ENCODE measurements at regions not wholly inside any gene's neighbourhood (a gene's known extent, or its start where the extent isn't known, plus 50 kb on each side); places are given as distances from the start of the nearest gene placed in this dataset.

DNA sequence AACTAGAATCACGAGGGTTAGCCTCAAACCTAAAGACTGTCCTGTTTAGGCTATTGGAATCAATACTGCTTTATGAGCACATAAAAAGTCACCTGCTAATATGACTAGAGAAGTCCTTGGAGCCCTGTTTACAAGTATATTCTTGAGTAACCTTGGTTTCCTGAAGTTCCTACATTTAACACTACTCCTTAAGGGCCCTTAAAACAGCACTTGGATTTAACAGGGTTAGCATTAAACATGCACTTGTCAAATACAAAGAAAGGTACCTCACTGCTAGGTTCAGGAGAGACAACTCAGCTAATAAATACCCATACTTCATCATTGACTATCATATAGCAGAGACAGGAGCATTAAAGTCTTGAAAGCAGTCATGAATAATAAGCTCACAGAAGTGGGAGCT, 96.7 kb downstream of the SLC5A7 start:
- TF ChIP-seq, protein P1, sequence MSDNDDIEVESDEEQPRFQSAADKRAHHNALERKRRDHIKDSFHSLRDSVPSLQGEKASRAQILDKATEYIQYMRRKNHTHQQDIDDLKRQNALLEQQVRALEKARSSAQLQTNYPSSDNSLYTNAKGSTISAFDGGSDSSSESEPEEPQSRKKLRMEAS (IDR thresholded peaks at IDR 0.05) = no peak
- no peak for TF ChIP-seq TAF1 (IDR thresholded peaks at IDR 0.05; ENCODE audit: low read depth)
- TF ChIP-seq, protein P2, sequence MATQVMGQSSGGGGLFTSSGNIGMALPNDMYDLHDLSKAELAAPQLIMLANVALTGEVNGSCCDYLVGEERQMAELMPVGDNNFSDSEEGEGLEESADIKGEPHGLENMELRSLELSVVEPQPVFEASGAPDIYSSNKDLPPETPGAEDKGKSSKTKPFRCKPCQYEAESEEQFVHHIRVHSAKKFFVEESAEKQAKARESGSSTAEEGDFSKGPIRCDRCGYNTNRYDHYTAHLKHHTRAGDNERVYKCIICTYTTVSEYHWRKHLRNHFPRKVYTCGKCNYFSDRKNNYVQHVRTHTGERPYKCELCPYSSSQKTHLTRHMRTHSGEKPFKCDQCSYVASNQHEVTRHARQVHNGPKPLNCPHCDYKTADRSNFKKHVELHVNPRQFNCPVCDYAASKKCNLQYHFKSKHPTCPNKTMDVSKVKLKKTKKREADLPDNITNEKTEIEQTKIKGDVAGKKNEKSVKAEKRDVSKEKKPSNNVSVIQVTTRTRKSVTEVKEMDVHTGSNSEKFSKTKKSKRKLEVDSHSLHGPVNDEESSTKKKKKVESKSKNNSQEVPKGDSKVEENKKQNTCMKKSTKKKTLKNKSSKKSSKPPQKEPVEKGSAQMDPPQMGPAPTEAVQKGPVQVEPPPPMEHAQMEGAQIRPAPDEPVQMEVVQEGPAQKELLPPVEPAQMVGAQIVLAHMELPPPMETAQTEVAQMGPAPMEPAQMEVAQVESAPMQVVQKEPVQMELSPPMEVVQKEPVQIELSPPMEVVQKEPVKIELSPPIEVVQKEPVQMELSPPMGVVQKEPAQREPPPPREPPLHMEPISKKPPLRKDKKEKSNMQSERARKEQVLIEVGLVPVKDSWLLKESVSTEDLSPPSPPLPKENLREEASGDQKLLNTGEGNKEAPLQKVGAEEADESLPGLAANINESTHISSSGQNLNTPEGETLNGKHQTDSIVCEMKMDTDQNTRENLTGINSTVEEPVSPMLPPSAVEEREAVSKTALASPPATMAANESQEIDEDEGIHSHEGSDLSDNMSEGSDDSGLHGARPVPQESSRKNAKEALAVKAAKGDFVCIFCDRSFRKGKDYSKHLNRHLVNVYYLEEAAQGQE (IDR thresholded peaks at IDR 0.05; ENCODE audit: low read depth) = no peak
- TF ChIP-seq EGR1 (IDR thresholded peaks at IDR 0.05) = no peak
- no peak for TF ChIP-seq CREB1 (IDR thresholded peaks at IDR 0.05; ENCODE audit: low read depth)
- TF ChIP-seq YY1 (IDR thresholded peaks at IDR 0.05; ENCODE audit: low read depth) = no peak
- TF ChIP-seq CEBPB (IDR thresholded peaks at IDR 0.05) = no peak
- TF ChIP-seq RAD21 (IDR thresholded peaks at IDR 0.05; ENCODE audit: low read depth) = no peak
- TF ChIP-seq ZBTB7A (IDR thresholded peaks at IDR 0.05; ENCODE audit: low read depth) = no peak
- TF ChIP-seq TEAD4 (IDR thresholded peaks at IDR 0.05) = no peak
- TF ChIP-seq FOXM1 (IDR thresholded peaks at IDR 0.05; ENCODE audit: borderline replicate concordance, low read depth) = no peak
- no peak for TF ChIP-seq NFIC (IDR thresholded peaks at IDR 0.05)
- TF ChIP-seq, protein P3, sequence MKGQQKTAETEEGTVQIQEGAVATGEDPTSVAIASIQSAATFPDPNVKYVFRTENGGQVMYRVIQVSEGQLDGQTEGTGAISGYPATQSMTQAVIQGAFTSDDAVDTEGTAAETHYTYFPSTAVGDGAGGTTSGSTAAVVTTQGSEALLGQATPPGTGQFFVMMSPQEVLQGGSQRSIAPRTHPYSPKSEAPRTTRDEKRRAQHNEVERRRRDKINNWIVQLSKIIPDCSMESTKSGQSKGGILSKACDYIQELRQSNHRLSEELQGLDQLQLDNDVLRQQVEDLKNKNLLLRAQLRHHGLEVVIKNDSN (IDR thresholded peaks at IDR 0.05) = no peak
- no peak for TF ChIP-seq EP300 (IDR thresholded peaks at IDR 0.05; ENCODE audit: borderline replicate concordance)
- no peak for TF ChIP-seq TCF12 (IDR thresholded peaks at IDR 0.05; ENCODE audit: low read depth)

DNA sequence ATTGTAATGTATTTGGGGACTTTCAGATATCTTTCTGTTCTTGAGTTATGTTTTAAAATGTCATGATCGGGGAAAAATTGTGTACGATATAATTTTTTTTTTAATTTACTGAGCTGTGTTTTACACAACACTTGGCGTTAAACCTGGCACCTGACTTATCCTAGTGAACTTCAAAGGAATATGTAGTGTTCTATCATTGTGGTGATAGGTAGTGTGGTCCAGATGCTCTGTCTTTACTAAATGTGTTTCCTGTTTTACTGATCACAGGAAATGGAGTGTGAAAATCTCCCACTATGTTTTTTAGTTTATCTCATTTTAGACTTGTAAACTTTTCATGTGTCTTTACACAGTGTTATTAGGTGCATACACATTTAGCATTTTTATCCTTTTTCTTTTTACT, 98.0 kb downstream of the SLC5A7 start:
- no peak for TF ChIP-seq ZBTB7A (IDR thresholded peaks at IDR 0.05; ENCODE audit: low read depth)
- TF ChIP-seq NFIC (IDR thresholded peaks at IDR 0.05) = no peak
- TF ChIP-seq, protein P3 (IDR thresholded peaks at IDR 0.05) = no peak
- TF ChIP-seq RAD21 (IDR thresholded peaks at IDR 0.05; ENCODE audit: low read depth) = no peak
- TF ChIP-seq CREB1 (IDR thresholded peaks at IDR 0.05; ENCODE audit: low read depth) = no peak
- TF ChIP-seq YY1 (IDR thresholded peaks at IDR 0.05; ENCODE audit: low read depth) = no peak
- TF ChIP-seq, protein P2 (IDR thresholded peaks at IDR 0.05; ENCODE audit: low read depth) = no peak
- TF ChIP-seq, protein P1 (IDR thresholded peaks at IDR 0.05) = no peak
- TF ChIP-seq EP300 (IDR thresholded peaks at IDR 0.05; ENCODE audit: borderline replicate concordance) = no peak
- no peak for TF ChIP-seq FOXM1 (IDR thresholded peaks at IDR 0.05; ENCODE audit: borderline replicate concordance, low read depth)
- TF ChIP-seq CEBPB (IDR thresholded peaks at IDR 0.05) = no peak
- no peak for TF ChIP-seq TAF1 (IDR thresholded peaks at IDR 0.05; ENCODE audit: low read depth)
- no peak for TF ChIP-seq EGR1 (IDR thresholded peaks at IDR 0.05)
- no peak for TF ChIP-seq TEAD4 (IDR thresholded peaks at IDR 0.05)
- TF ChIP-seq TCF12 (IDR thresholded peaks at IDR 0.05; ENCODE audit: low read depth) = no peak

DNA sequence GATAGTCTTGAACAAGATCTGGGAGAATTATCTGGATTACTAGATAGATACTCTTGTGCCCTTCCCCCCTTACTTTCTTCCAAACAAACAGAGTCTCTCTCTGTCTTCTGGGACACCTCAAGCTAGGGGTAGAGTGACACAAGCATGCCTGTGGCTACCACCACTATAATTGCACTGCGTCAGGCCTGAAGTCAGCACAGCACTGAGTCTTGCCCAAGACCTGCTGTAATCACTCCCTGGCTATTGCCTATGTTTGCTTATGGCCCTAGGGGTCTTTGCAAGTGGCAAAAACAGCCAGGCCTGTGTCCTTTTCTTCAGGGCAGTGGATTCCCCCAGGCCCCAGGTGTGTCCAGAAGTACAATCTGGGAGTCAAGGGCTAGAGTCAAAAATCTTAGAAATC, 106.6 kb downstream of the SLC5A7 start:
- TF ChIP-seq RAD21 (IDR thresholded peaks at IDR 0.05; ENCODE audit: low read depth) = no peak

DNA sequence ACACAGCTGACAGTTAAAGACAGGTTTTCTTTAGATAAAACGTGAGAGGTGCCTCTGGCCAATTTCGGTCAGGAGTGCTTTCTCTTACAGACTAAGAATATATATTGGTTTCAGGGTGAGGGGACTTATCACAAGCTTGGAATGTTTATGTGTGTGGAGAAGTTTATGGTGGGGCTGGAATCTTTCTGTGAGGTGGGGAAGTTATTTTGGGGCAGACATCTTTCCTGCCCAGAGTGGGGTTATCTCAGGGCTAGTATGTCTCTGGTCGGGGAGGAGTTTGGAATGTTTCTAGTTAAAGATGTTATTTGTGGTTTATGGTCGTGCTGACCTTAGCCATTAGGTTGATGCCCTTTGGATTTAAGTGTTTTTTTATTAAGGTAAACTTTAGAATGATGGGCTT, 115.2 kb downstream of the SLC5A7 start:
- TF ChIP-seq YY1 (IDR thresholded peaks at IDR 0.05; ENCODE audit: low read depth) = no peak
- TF ChIP-seq EP300 (IDR thresholded peaks at IDR 0.05; ENCODE audit: borderline replicate concordance) = no peak
- no peak for TF ChIP-seq RAD21 (IDR thresholded peaks at IDR 0.05; ENCODE audit: low read depth)
- TF ChIP-seq, protein P2 (IDR thresholded peaks at IDR 0.05; ENCODE audit: low read depth) = no peak
- TF ChIP-seq, protein P1 (IDR thresholded peaks at IDR 0.05) = no peak
- TF ChIP-seq ZBTB7A (IDR thresholded peaks at IDR 0.05; ENCODE audit: low read depth) = no peak
- TF ChIP-seq EGR1 (IDR thresholded peaks at IDR 0.05) = no peak
- no peak for TF ChIP-seq TAF1 (IDR thresholded peaks at IDR 0.05; ENCODE audit: low read depth)
- TF ChIP-seq FOXM1 (IDR thresholded peaks at IDR 0.05; ENCODE audit: borderline replicate concordance, low read depth) = no peak
- no peak for TF ChIP-seq TCF12 (IDR thresholded peaks at IDR 0.05; ENCODE audit: low read depth)
- TF ChIP-seq CREB1 (IDR thresholded peaks at IDR 0.05; ENCODE audit: low read depth) = no peak
- TF ChIP-seq TEAD4 (IDR thresholded peaks at IDR 0.05) = no peak

All from Ishikawa (cell line).